Panc1 (cell line): ENCODE measurements at regions not wholly inside any gene's neighbourhood (a gene's known extent, or its start where the extent isn't known, plus 50 kb on each side); places are given as distances from the start of the nearest gene placed in this dataset.

ENCODE experiments used
- CTCF ChIP-seq: fragments of 450-650 bp; IDR thresholded peaks from 2 replicates; pipeline ENCODE4 v1.5.1; 2017; ENCODE audit warnings: mild to moderate bottlenecking
- POLR2AphosphoS5 ChIP-seq: IDR thresholded peaks from 2 replicates; pipeline ENCODE4 v1.6.1; 2012; ENCODE audit warnings: mild to moderate bottlenecking, low read depth, low read length, moderate library complexity
- SIN3A ChIP-seq: IDR thresholded peaks from 2 replicates; pipeline ENCODE4 v1.6.1; 2012; ENCODE audit warnings: low read depth, mild to moderate bottlenecking, low read length, moderate library complexity, borderline replicate concordance; ENCODE audit not compliant: insufficient read depth

- TF ChIP-seq CTCF = no peak
- no peak for TF ChIP-seq SIN3A
- no peak for TF ChIP-seq POLR2AphosphoS5
Measured at GRCh38 chr20:53742685-53743081, 149.0 kb upstream of the ZNF217 start.
